GM04504 (cell line): ENCODE measurements at regions not wholly inside any gene's neighbourhood (a gene's known extent, or its start where the extent isn't known, plus 50 kb on each side); places are given as distances from the start of the nearest gene placed in this dataset.
"Not testable (repeated sequence)": the region's sequence is repeated elsewhere in the genome, so short reads cannot be mapped to it uniquely, and the experiment has no call there.

Experiments
- DNase-seq: peaks from one replicate; pipeline ENCODE4 v3.0.0-alpha.2; 2012; ENCODE audit warnings: low read depth

GRCh38 chr9:22838266-22838665 lies 391.6 kb downstream of the DMRTA1 start:
- DNase-seq, result no peak

GRCh38 chr9:22840641-22841040 lies 394.0 kb downstream of the DMRTA1 start:
- DNase-seq, result no peak

- not testable (repeated sequence) for DNase-seq
Observed at GRCh38 chr9:22845243-22845642, 398.6 kb downstream of the DMRTA1 start.

- DNase-seq, result no peak
Observed at GRCh38 chr9:22855980-22856379, 409.4 kb downstream of the DMRTA1 start.

GRCh38 chr9:22857316-22857715 lies 410.7 kb downstream of the DMRTA1 start:
- DNase-seq, result no peak

GRCh38 chr9:22863106-22863505 lies 416.5 kb downstream of the DMRTA1 start:
- no peak for DNase-seq

GRCh38 chr9:22863736-22864135 lies 417.1 kb downstream of the DMRTA1 start:
- no peak for DNase-seq

- no peak for DNase-seq
Observed at GRCh38 chr9:22893196-22893843, 446.7 kb downstream of the DMRTA1 start.

- DNase-seq, result no peak
Observed at GRCh38 chr9:22898591-22898990, 452.0 kb downstream of the DMRTA1 start.

- no peak for DNase-seq
Observed at GRCh38 chr9:22911632-22912031, 465.0 kb downstream of the DMRTA1 start.

GRCh38 chr9:22913026-22913425 lies 466.4 kb downstream of the DMRTA1 start:
- DNase-seq, result no peak

GRCh38 chr9:22913518-22913917 lies 466.9 kb downstream of the DMRTA1 start:
- no peak for DNase-seq

- DNase-seq, result no peak
Observed at GRCh38 chr9:22916148-22916547, 469.5 kb downstream of the DMRTA1 start.

GRCh38 chr9:22919423-22919822 lies 472.8 kb downstream of the DMRTA1 start:
- DNase-seq, result no peak

- DNase-seq, result no peak
Observed at GRCh38 chr9:22921742-22922141, 475.1 kb downstream of the DMRTA1 start.

- no peak for DNase-seq
Observed at GRCh38 chr9:22922222-22922621, 475.6 kb downstream of the DMRTA1 start.

GRCh38 chr9:22954550-22954949 lies 507.9 kb downstream of the DMRTA1 start:
- DNase-seq, result no peak

- no peak for DNase-seq
Observed at GRCh38 chr9:22954964-22955363, 508.3 kb downstream of the DMRTA1 start.

- DNase-seq, result no peak
Observed at GRCh38 chr9:22969350-22969979, 522.8 kb downstream of the DMRTA1 start.

- DNase-seq, result no peak
Observed at GRCh38 chr9:22970434-22970975, 523.9 kb downstream of the DMRTA1 start.

GRCh38 chr9:22975951-22976350 lies 529.3 kb downstream of the DMRTA1 start:
- no peak for DNase-seq

- DNase-seq, result no peak
Observed at GRCh38 chr9:22976454-22976853, 529.8 kb downstream of the DMRTA1 start.

- not testable (repeated sequence) for DNase-seq
Observed at GRCh38 chr9:22980429-22980828, 533.8 kb downstream of the DMRTA1 start.

- no peak for DNase-seq
Observed at GRCh38 chr9:22986556-22986955, 539.9 kb downstream of the DMRTA1 start.
